Astrocyte (in vitro differentiated cells and primary cell): ENCODE measurements at regions not wholly inside any gene's neighbourhood (a gene's known extent, or its start where the extent isn't known, plus 50 kb on each side); places are given as distances from the start of the nearest gene placed in this dataset.

Experiments
- DNase-seq: peaks from one replicate; pipeline ENCODE4 v3.0.0-alpha.2; 2010; ENCODE audit warnings: low read depth
- FAIRE-seq: peaks from 2 replicates; lab custom pipeline; 2011; peaks lifted over from hg19 to GRCh38; lab: Jason Lieb, UNC
- H2AFZ ChIP-seq: 2 replicates; pipeline ENCODE4 v1.6.0; 2012; ENCODE audit warnings: low read depth, low read length, inconsistent platforms
- H3K27ac ChIP-seq: 2 replicates; pipeline ENCODE4 v1.5.1; 2011; ENCODE audit warnings: low read depth, low read length, inconsistent platforms
- H3K27me3 ChIP-seq: 2 replicates; pipeline ENCODE4 v1.6.0; 2011; ENCODE audit warnings: low read length, inconsistent platforms; ENCODE audit not compliant: insufficient read depth
- H3K36me3 ChIP-seq: 2 replicates; pipeline ENCODE4 v1.5.1; 2011; ENCODE audit warnings: low read length, inconsistent platforms; ENCODE audit not compliant: insufficient read depth
- H3K4me1 ChIP-seq: 2 replicates; pipeline ENCODE4 v1.5.1; 2011; ENCODE audit warnings: low read length, inconsistent platforms; ENCODE audit not compliant: insufficient read depth
- H3K4me2 ChIP-seq: 2 replicates; pipeline ENCODE4 v1.6.0; 2012; ENCODE audit warnings: low read length, inconsistent platforms
- H3K4me3 ChIP-seq: 2 replicates; pipeline ENCODE4 v1.5.1; 2011; ENCODE audit warnings: low read depth, mild to moderate bottlenecking, low read length, inconsistent platforms; ENCODE audit not compliant: insufficient read depth
- H3K79me2 ChIP-seq: 2 replicates; pipeline ENCODE4 v1.6.0; 2012; ENCODE audit warnings: mild to moderate bottlenecking, low read length, inconsistent platforms; ENCODE audit not compliant: insufficient read depth
- H3K9ac ChIP-seq: 2 replicates; pipeline ENCODE4 v1.6.0; 2012; ENCODE audit warnings: mild to moderate bottlenecking, low read length, inconsistent platforms
- H3K9me3 ChIP-seq: 2 replicates; pipeline ENCODE4 v1.5.1; 2012; ENCODE audit warnings: low read depth, mild to moderate bottlenecking, low read length, inconsistent platforms; ENCODE audit not compliant: insufficient read depth
- H4K20me1 ChIP-seq: 2 replicates; pipeline ENCODE4 v1.6.0; 2012; ENCODE audit warnings: low read length, inconsistent platforms; ENCODE audit not compliant: insufficient read depth
- H3K27ac Mint-ChIP-seq: one replicate; pipeline ENCODE4 v1.8.0; 2021; ENCODE audit warnings: mild to moderate bottlenecking, mixed read lengths; ENCODE audit not compliant: unreplicated experiment
- H3K27me3 Mint-ChIP-seq: one replicate; pipeline ENCODE4 v1.8.0; 2021; ENCODE audit warnings: low read depth, mixed read lengths; ENCODE audit not compliant: unreplicated experiment
- H3K36me3 Mint-ChIP-seq: one replicate; pipeline ENCODE4 v1.8.0; 2021; ENCODE audit warnings: low read depth, mixed read lengths; ENCODE audit not compliant: unreplicated experiment
- H3K4me1 Mint-ChIP-seq: one replicate; pipeline ENCODE4 v1.8.0; 2021; ENCODE audit warnings: low read depth, mixed read lengths; ENCODE audit not compliant: unreplicated experiment
- H3K4me3 Mint-ChIP-seq: one replicate; pipeline ENCODE4 v1.8.0; 2021; ENCODE audit warnings: mild to moderate bottlenecking, moderate library complexity, mixed read lengths; ENCODE audit not compliant: unreplicated experiment
- H3K9me3 Mint-ChIP-seq: one replicate; pipeline ENCODE4 v1.8.0; 2021; ENCODE audit warnings: mild to moderate bottlenecking, mixed read lengths; ENCODE audit not compliant: unreplicated experiment
- CTCF ChIP-seq: IDR thresholded peaks from 2 replicates; pipeline ENCODE4 v1.5.1; 2011; ENCODE audit warnings: low read depth, mild to moderate bottlenecking, inconsistent platforms, low read length, moderate library complexity; ENCODE audit not compliant: insufficient read depth
- EZH2 ChIP-seq: IDR thresholded peaks from 2 replicates; pipeline ENCODE4 v1.6.1; 2012; ENCODE audit warnings: mild to moderate bottlenecking, low read length, inconsistent platforms; ENCODE audit not compliant: insufficient read depth

- FAIRE-seq, result no peak
- Histone ChIP-seq H4K20me1 (no peaks in the 10 kb centered on the region), H3K9ac (no peak overlapping the region), H3K79me2 (no peaks in the 10 kb centered on the region), H3K27me3 (peaks cover 4% of the 10 kb centered on the region), H3K9me3 (no peaks in the 10 kb centered on the region), H3K4me2 (no peak overlapping the region), H2AFZ (no peak overlapping the region), H3K4me3 (no peak overlapping the region), H3K36me3 (no peaks in the 10 kb centered on the region), H3K4me1 (no peaks in the 10 kb centered on the region), H3K27ac (no peak overlapping the region)
- H3K36me3 Mint-ChIP-seq, result no peaks in the 10 kb centered on the region
- no peak overlapping the region for H3K4me3 Mint-ChIP-seq
- TF ChIP-seq CTCF (no peak), EZH2 (no peak)
- H3K9me3 Mint-ChIP-seq, result peaks cover 4% of the 10 kb centered on the region
- H3K27me3 Mint-ChIP-seq, result peaks cover 66% of the 10 kb centered on the region
- no peak overlapping the region for H3K27ac Mint-ChIP-seq
- H3K4me1 Mint-ChIP-seq, result no peaks in the 10 kb centered on the region
- DNase-seq, result no peak
These were observed 100.5 kb downstream of the TMEM174 start for GRCh38 chr5:73273379-73274050.

GRCh38 chr5:73272351-73272750 lies 99.4 kb downstream of the TMEM174 start:
- no peaks in the 10 kb centered on the region for H3K9me3 ChIP-seq
- H3K9me3 Mint-ChIP-seq, result peaks cover 4% of the 10 kb centered on the region
- peaks cover 4% of the 10 kb centered on the region for H3K27me3 ChIP-seq
- H3K27ac Mint-ChIP-seq, result no peak overlapping the region
- no peak overlapping the region for H3K4me3 ChIP-seq
- no peaks in the 10 kb centered on the region for H3K79me2 ChIP-seq
- H3K36me3 Mint-ChIP-seq, result no peaks in the 10 kb centered on the region
- FAIRE-seq (no peak), DNase-seq (no peak)
- H3K4me3 Mint-ChIP-seq, result no peak overlapping the region
- H3K27ac ChIP-seq, result no peak overlapping the region
- peaks cover 8% of the 10 kb centered on the region for H3K4me1 ChIP-seq
- peaks cover 60% of the 10 kb centered on the region for H3K27me3 Mint-ChIP-seq
- H3K4me2 ChIP-seq, result no peak overlapping the region
- no peak for TF ChIP-seq CTCF
- TF ChIP-seq EZH2, result no peak
- H2AFZ ChIP-seq, result no peak overlapping the region
- H4K20me1 ChIP-seq, result no peaks in the 10 kb centered on the region
- H3K36me3 ChIP-seq, result no peaks in the 10 kb centered on the region
- no peak overlapping the region for H3K9ac ChIP-seq
- H3K4me1 Mint-ChIP-seq, result no peaks in the 10 kb centered on the region

- Mint-ChIP-seq H3K36me3 (no peaks in the 10 kb centered on the region), H3K27me3 (peaks cover 47% of the 10 kb centered on the region), H3K4me3 (no peak overlapping the region), H3K4me1 (no peaks in the 10 kb centered on the region), H3K9me3 (peaks cover 7% of the 10 kb centered on the region), H3K27ac (no peak overlapping the region)
- DNase-seq (no peak), FAIRE-seq (peak; percentile 45)
- Histone ChIP-seq H3K9me3 (no peaks in the 10 kb centered on the region), H3K79me2 (no peaks in the 10 kb centered on the region), H2AFZ (no peak overlapping the region), H3K9ac (no peak overlapping the region), H3K36me3 (no peaks in the 10 kb centered on the region), H3K27me3 (peaks cover 4% of the 10 kb centered on the region), H3K4me2 (no peak overlapping the region), H3K4me1 (peaks cover 19% of the 10 kb centered on the region), H3K4me3 (no peak overlapping the region), H3K27ac (no peak overlapping the region), H4K20me1 (no peaks in the 10 kb centered on the region)
- no peak for TF ChIP-seq CTCF
- no peak for TF ChIP-seq EZH2
These were observed 95.8 kb downstream of the TMEM174 start for GRCh38 chr5:73268826-73269225.
